AG10803 (cell line): ENCODE measurements at regions not wholly inside any gene's neighbourhood (a gene's known extent, or its start where the extent isn't known, plus 50 kb on each side); places are given as distances from the start of the nearest gene placed in this dataset.
A peak's percentile ranks its signal among the peaks of the same experiment; 100 is the strongest.

Source experiments
- DNase-seq: peaks from one replicate; pipeline ENCODE4 v3.0.0; 2010; ENCODE audit warnings: low read depth
- H3K4me3 ChIP-seq: 2 replicates; pipeline ENCODE4 v1.5.1; 2011; ENCODE audit warnings: mild to moderate bottlenecking, low read length, control low read depth
- TF ChIP-seq, protein P1 (sequence below): conservative IDR thresholded peaks from 2 replicates; pipeline ENCODE4 v1.5.1; 2011; ENCODE audit warnings: mild to moderate bottlenecking, low read length, control low read depth, inconsistent platforms

DNA sequence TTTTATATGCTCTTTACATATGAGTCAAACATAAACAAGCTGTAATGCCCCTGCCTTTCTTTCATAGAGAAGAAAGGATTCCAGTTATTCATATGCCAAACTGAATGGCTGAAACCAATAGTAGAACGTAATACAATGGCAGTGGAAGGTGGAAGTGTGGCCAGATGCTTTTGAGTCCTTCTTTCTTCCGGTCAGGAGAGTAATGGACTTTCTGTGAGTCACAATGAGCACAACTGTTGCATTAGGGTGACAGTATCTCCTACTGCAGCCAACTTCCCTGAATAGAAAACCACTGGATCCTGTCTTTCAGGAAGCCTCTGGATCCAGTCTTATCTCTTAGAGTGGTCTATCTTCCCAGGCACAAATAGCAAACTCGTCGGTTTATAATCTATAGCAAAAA is 855.2 kb downstream of the MAT2B start:
- no peak overlapping the region for H3K4me3 ChIP-seq
- peak; percentile 3 for DNase-seq
- TF ChIP-seq, protein P1, sequence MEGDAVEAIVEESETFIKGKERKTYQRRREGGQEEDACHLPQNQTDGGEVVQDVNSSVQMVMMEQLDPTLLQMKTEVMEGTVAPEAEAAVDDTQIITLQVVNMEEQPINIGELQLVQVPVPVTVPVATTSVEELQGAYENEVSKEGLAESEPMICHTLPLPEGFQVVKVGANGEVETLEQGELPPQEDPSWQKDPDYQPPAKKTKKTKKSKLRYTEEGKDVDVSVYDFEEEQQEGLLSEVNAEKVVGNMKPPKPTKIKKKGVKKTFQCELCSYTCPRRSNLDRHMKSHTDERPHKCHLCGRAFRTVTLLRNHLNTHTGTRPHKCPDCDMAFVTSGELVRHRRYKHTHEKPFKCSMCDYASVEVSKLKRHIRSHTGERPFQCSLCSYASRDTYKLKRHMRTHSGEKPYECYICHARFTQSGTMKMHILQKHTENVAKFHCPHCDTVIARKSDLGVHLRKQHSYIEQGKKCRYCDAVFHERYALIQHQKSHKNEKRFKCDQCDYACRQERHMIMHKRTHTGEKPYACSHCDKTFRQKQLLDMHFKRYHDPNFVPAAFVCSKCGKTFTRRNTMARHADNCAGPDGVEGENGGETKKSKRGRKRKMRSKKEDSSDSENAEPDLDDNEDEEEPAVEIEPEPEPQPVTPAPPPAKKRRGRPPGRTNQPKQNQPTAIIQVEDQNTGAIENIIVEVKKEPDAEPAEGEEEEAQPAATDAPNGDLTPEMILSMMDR = no peak

GRCh38 chr5:164361986-164362385 is 856.6 kb downstream of the MAT2B start:
- DNase-seq = no peak
- TF ChIP-seq, protein P1 = no peak

DNA sequence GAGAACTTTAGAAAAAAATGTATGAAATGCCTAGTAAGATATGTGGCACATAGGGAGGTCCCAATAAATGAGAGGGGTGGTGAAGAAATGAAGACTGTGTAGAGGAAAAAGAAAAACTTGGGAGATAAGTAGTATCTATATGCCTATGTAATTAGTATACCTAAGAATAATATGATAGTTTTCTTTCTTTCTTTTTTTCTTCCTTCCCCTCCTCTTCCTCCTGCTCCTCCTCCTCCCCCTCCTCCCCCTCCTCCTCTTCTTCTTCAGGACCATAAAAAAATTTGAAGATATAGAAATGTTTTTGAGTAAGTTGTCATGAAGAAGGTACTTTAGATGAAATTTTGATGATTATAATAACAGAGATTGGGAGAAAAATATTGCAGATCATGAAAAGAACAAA is 857.4 kb downstream of the MAT2B start:
- DNase-seq = no peak
- TF ChIP-seq, protein P1 = no peak
- H3K4me3 ChIP-seq = no peak overlapping the region

More at GRCh38 chr5:164361986-164362385, 856.6 kb downstream of the MAT2B start:
- no peak overlapping the region for H3K4me3 ChIP-seq

DNA sequence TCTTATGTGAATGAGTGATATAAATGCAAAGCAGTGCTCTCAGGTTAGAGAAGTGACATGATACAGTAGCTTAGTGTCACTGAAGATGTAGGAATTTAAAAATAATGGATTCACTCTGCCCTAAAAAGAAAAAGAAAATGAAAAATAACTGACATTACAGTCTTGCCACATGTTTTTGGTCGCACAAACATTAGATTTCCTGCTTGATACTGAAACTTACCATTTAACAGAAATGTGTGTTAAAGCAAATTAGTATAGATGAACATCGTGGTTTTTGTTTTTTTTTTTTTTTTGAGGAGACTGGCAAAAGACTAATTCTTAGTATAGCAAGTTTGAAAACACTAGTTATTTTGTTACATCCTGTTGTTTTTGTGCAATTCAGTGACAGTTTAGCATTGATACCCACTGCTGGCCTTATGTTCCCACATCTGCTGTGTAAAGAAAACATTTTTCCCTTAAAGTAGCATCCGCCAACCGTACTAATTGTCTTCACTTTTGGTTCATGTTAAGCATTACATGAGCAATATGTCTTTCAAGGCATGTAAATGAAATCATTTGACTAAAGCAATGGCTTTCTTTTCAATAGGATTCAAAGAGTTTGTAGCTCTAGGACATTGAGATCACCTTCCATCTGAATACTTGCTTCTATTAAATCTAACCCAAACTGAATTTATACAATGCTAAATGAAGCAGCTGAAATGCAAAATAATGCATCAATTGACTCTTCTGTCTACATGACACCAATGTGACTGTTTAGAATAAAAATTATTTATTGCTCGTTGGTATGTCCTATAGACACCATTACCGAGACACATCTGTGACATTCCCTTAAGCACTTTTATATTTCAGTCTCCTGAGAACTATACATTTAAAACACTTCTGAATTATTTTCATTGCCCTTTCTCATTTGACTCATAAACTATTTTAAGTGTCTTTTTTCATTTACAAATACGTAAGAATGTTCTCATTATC is 859.1 kb downstream of the MAT2B start:
- DNase-seq = no peak
- TF ChIP-seq, protein P1 = no peak
- H3K4me3 ChIP-seq = no peak overlapping the region

DNA sequence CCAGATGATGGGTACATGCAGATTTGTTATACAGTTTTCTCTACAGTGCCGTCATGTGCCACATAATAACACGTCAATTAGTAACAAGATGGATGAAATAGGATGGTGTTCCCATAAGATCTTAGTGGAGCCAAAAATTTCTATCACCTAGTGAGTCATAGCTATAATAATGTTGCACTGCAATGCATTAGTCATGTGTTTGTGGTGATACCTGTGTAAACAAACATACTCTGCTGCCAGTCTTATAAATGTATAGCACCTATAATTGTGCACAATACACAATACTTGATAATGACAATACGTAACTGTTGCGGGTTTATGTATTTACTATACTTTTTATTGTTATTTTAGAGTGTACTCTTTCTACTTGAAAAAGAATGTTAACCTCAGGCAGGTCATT is 865.4 kb downstream of the MAT2B start:
- no peak overlapping the region for H3K4me3 ChIP-seq
- TF ChIP-seq, protein P1 = no peak
- no peak for DNase-seq

GRCh38 chr5:164372892-164373291 is 867.5 kb downstream of the MAT2B start:
- no peak overlapping the region for H3K4me3 ChIP-seq
- no peak for DNase-seq
- TF ChIP-seq, protein P1 = no peak

GRCh38 chr5:164373876-164374275 is 868.5 kb downstream of the MAT2B start:
- no peak for DNase-seq
- TF ChIP-seq, protein P1 = no peak
- no peak overlapping the region for H3K4me3 ChIP-seq
